PC-3 (cell line): ENCODE measurements at regions not wholly inside any gene's neighbourhood (a gene's known extent, or its start where the extent isn't known, plus 50 kb on each side); places are given as distances from the start of the nearest gene placed in this dataset.

Experiments
- ATAC-seq: fragments of 200-7000 bp; cut with Tn5 transposase; 2 replicates; pipeline ENCODE4 v1.9.1; 2020; ENCODE audit warnings: mild to moderate bottlenecking, moderate library complexity
- BruUV-seq: library from RNA; stranded (reverse); fragments of 400-500 nt; replicated peaks from 2 replicates; lab custom pipeline; 2021; lab: Mats Ljungman, UMichigan
- CTCF ChIA-PET: fragments of 300-600 bp; sonication (Branson Sonifier 250); formaldehyde crosslinking; loops from one replicate; lab custom pipeline; 2022; ENCODE audit warnings: antibody characterized with exemption; lab: Charles Lee
- POLR2A ChIA-PET: fragments of 300-600 bp; sonication (Branson Sonifier 250); formaldehyde crosslinking; loops from one replicate; lab custom pipeline; 2022; ENCODE audit warnings: antibody characterized with exemption; ENCODE audit not compliant: unreplicated experiment; lab: Charles Lee
- DNase-seq: peaks from one replicate; pipeline ENCODE4 v3.0.0-alpha.2; 2015
- H2AFZ ChIP-seq: fragments of 300-600 bp; sonication (generic); 2 replicates; pipeline ENCODE4 v1.6.0; 2016; ENCODE audit warnings: antibody characterized with exemption, low read length
- H3F3A ChIP-seq: fragments of 300-600 bp; sonication (generic); one replicate; pipeline ENCODE4 v1.6.0; 2017; ENCODE audit warnings: antibody characterized with exemption, low read length, control low read depth, mild to moderate bottlenecking; ENCODE audit not compliant: unreplicated experiment
- H3K27ac ChIP-seq: fragments of 300-600 bp; sonication (generic); 2 replicates; pipeline ENCODE4 v1.5.1; 2016; ENCODE audit warnings: mild to moderate bottlenecking, low read length
- H3K27me3 ChIP-seq: fragments of 300-600 bp; sonication (generic); 2 replicates; pipeline ENCODE4 v1.6.1; 2016; ENCODE audit warnings: low read length, mixed read lengths
- H3K36me3 ChIP-seq: fragments of 300-600 bp; sonication (generic); 2 replicates; pipeline ENCODE4 v1.6.1; 2016; ENCODE audit warnings: low read depth, mixed run types, low read length, mixed read lengths
- H3K4me1 ChIP-seq: fragments of 300-600 bp; sonication (generic); 2 replicates; pipeline ENCODE4 v1.5.1; 2016; ENCODE audit warnings: low read length; ENCODE audit not compliant: insufficient read depth
- H3K4me2 ChIP-seq: fragments of 300-600 bp; sonication (generic); 2 replicates; pipeline ENCODE4 v1.6.0; 2016; ENCODE audit warnings: low read length
- H3K4me3 ChIP-seq: fragments of 300-600 bp; sonication (generic); 2 replicates; pipeline ENCODE4 v1.5.1; 2016; ENCODE audit warnings: mild to moderate bottlenecking, low read length, mixed read lengths
- H3K79me2 ChIP-seq: fragments of 300-600 bp; sonication (generic); 2 replicates; pipeline ENCODE4 v1.6.1; 2017; ENCODE audit warnings: low read length, mixed read lengths
- H3K9ac ChIP-seq: fragments of 300-600 bp; sonication (generic); 2 replicates; pipeline ENCODE4 v1.6.0; 2016; ENCODE audit warnings: mild to moderate bottlenecking, low read length
- H3K9me2 ChIP-seq: fragments of 300-600 bp; sonication (generic); replicated peaks from 2 replicates; pipeline ENCODE4 v1.6.1; 2016; ENCODE audit warnings: mixed run types, low read length, mixed read lengths
- H3K9me3 ChIP-seq: fragments of 300-600 bp; sonication (generic); 2 replicates; pipeline ENCODE4 v1.6.1; 2016; ENCODE audit warnings: low read length, mixed read lengths
- H4K20me1 ChIP-seq: fragments of 300-600 bp; sonication (generic); 2 replicates; pipeline ENCODE4 v1.6.1; 2016; ENCODE audit warnings: low read length, mixed read lengths
- CTCF ChIP-seq: fragments of 300-600 bp; sonication (generic); conservative IDR thresholded peaks from 2 replicates; pipeline ENCODE4 v1.5.1; 2017; ENCODE audit warnings: antibody characterized with exemption, low read depth, mild to moderate bottlenecking, low read length
- EZH2 ChIP-seq: fragments of 300-600 bp; sonication (generic); IDR thresholded peaks from one replicate; pipeline ENCODE4 v1.6.1; 2017; ENCODE audit warnings: antibody characterized with exemption, mild to moderate bottlenecking, low read length; ENCODE audit not compliant: unreplicated experiment
- EZH2phosphoT487 ChIP-seq: fragments of 300-600 bp; sonication (generic); IDR thresholded peaks from 2 replicates; pipeline ENCODE4 v1.6.1; 2018; ENCODE audit warnings: mild to moderate bottlenecking, antibody characterized with exemption, low read length, borderline replicate concordance
- intact Hi-C: fragments of 100-400 bp; cut with micrococcal nuclease; formaldehyde crosslinking; loops from 2 replicates; pipeline ENCODE4 v1.9.0; 2023

GRCh38 chr20:6622041-6622440 lies 145.4 kb upstream of the BMP2 start:
- POLR2A ChIA-PET: no interaction called here

GRCh38 chr20:6618051-6618450 lies 149.4 kb upstream of the BMP2 start:
- BruUV-seq: no TSS peak
- no peak for DNase-seq
- Histone ChIP-seq H3K4me2 (no peak overlapping the region), H3F3A (no peaks in the 10 kb centered on the region), H3K9ac (no peak overlapping the region), H3K9me3 (no peaks in the 10 kb centered on the region), H4K20me1 (no peaks in the 10 kb centered on the region), H3K27me3 (peaks cover 14% of the 10 kb centered on the region; the same call in 1 of the 2 replicates), H2AFZ (no peak overlapping the region), H3K9me2 (no peaks in the 10 kb centered on the region), H3K27ac (no peak overlapping the region), H3K79me2 (no peaks in the 10 kb centered on the region), H3K4me1 (peaks cover 8% of the 10 kb centered on the region), H3K4me3 (no peak overlapping the region), H3K36me3 (no peaks in the 10 kb centered on the region)
- POLR2A ChIA-PET: no interaction called here
- CTCF ChIA-PET: no interaction called here
- no peak for ATAC-seq
- intact Hi-C loops: no loop called here
- TF ChIP-seq EZH2phosphoT487: no peak

More at GRCh38 chr20:6622041-6622440, 145.4 kb upstream of the BMP2 start:
- Histone ChIP-seq H3K4me2 (no peak overlapping the region), H3K27me3 (peaks cover 18% of the 10 kb centered on the region), H4K20me1 (no peaks in the 10 kb centered on the region), H3K27ac (no peak overlapping the region), H2AFZ (no peak overlapping the region), H3F3A (no peaks in the 10 kb centered on the region), H3K9ac (no peak overlapping the region), H3K36me3 (no peaks in the 10 kb centered on the region), H3K4me1 (no peaks in the 10 kb centered on the region), H3K9me2 (no peaks in the 10 kb centered on the region), H3K4me3 (no peak overlapping the region), H3K79me2 (no peaks in the 10 kb centered on the region), H3K9me3 (no peaks in the 10 kb centered on the region)
- intact Hi-C loops: no loop called here
- BruUV-seq: no TSS peak
- no peak for DNase-seq
- no peak for TF ChIP-seq EZH2
- TF ChIP-seq EZH2phosphoT487: no peak
- no peak for TF ChIP-seq CTCF
- no peak for ATAC-seq
- CTCF ChIA-PET: interaction anchor here (0.8 kb wide), 1 partner anchor 148 kb away, joined by 3 read pairs; no protein-coding TSS in a partner anchor

GRCh38 chr20:6616421-6616820 lies 151.1 kb upstream of the BMP2 start:
- H3K9ac ChIP-seq: no peak overlapping the region
- H3F3A ChIP-seq: no peaks in the 10 kb centered on the region
- no peak overlapping the region for H2AFZ ChIP-seq
- intact Hi-C loops: no loop called here
- no peaks in the 10 kb centered on the region for H3K79me2 ChIP-seq
- H3K36me3 ChIP-seq: no peaks in the 10 kb centered on the region
- H3K27me3 ChIP-seq: peaks cover 14% of the 10 kb centered on the region; the same call in 1 of the 2 replicates
- ATAC-seq: no peak
- BruUV-seq: no TSS peak
- CTCF ChIA-PET: no interaction called here
- H4K20me1 ChIP-seq: no peaks in the 10 kb centered on the region
- H3K27ac ChIP-seq: no peak overlapping the region
- H3K4me3 ChIP-seq: no peak overlapping the region
- H3K4me2 ChIP-seq: no peak overlapping the region
- no peaks in the 10 kb centered on the region for H3K9me3 ChIP-seq
- TF ChIP-seq EZH2 (no peak), EZH2phosphoT487 (no peak), CTCF (no peak)
- peaks cover 16% of the 10 kb centered on the region for H3K4me1 ChIP-seq
- H3K9me2 ChIP-seq: no peaks in the 10 kb centered on the region
- POLR2A ChIA-PET: no interaction called here
- DNase-seq: no peak
